HepG2 (cell line): ENCODE measurements at regions not wholly inside any gene's neighbourhood (a gene's known extent, or its start where the extent isn't known, plus 50 kb on each side); places are given as distances from the start of the nearest gene placed in this dataset.
A peak's percentile ranks its signal among the peaks of the same experiment; 100 is the strongest.

Source experiments
- ATAC-seq: fragments of 200-7000 bp; cut with Tn5 transposase; 3 replicates; pipeline ENCODE4 v1.9.1; 2020; ENCODE audit warnings: mild to moderate bottlenecking, moderate library complexity
- BruUV-seq: library from RNA; stranded (reverse); fragments of 400-500 nt; replicated peaks from 2 replicates; lab custom pipeline; 2021; lab: Mats Ljungman, UMichigan
- CTCF ChIA-PET: fragments of 300-600 bp; formaldehyde crosslinking; extraction: SDS; loops from one replicate; lab custom pipeline; 2021; ENCODE audit warnings: low total read pairs, inconsistent platforms, low intra/inter-chr PET ratio; lab: Yijun Ruan, JAX
- POLR2A ChIA-PET: fragments of 350-600 bp; sonication (Branson Sonifier 250); formaldehyde crosslinking; loops from one replicate; lab custom pipeline; 2020; ENCODE audit warnings: antibody characterized with exemption, inconsistent platforms; lab: Yijun Ruan, JAX
- DNase-seq: peaks from one replicate; pipeline ENCODE4 v3.0.0-alpha.2; 2015; ENCODE audit warnings: low spot score
- FAIRE-seq: peaks from 3 replicates; lab custom pipeline; 2011; peaks lifted over from hg19 to GRCh38; lab: Jason Lieb, UNC
- H2AFZ ChIP-seq: one replicate; pipeline ENCODE4 v1.6.1; 2011; ENCODE audit warnings: low read length, inconsistent platforms
- H3K27ac ChIP-seq: fragments of 300-600 bp; 3 replicates; pipeline ENCODE4 v1.8.0; 2011; ENCODE audit warnings: mixed run types, mild to moderate bottlenecking, mixed read lengths, low read length, inconsistent platforms; ENCODE audit not compliant: insufficient read depth; ENCODE audit errors: extremely low read length
- H3K27me3 ChIP-seq, 2 experiments: fragments of 200-600 bp in 1 of 2; 2 replicates in 1 of 2; 3 replicates in 1 of 2; pipeline versions ENCODE4 v1.6.0 to v1.8.0; 2011; ENCODE audit warnings: low read length in 2 of 2, mild to moderate bottlenecking in 2 of 2, moderate library complexity in 2 of 2, inconsistent platforms in 1 of 2; ENCODE audit not compliant: insufficient read depth in 2 of 2, control insufficient read depth in 1 of 2
- H3K36me3 ChIP-seq, 2 experiments: fragments of 200-600 bp in 1 of 2; replicated peaks in 1 of 2; 2 replicates in 1 of 2; 3 replicates in 1 of 2; pipeline versions ENCODE4 v1.5.1 to v1.8.0; 2011; ENCODE audit warnings: low read length in 2 of 2, inconsistent platforms in 1 of 2; ENCODE audit not compliant: insufficient read depth in 2 of 2, control insufficient read depth in 1 of 2
- H3K4me1 ChIP-seq: 2 replicates; pipeline ENCODE4 v1.5.1; 2012; ENCODE audit warnings: low read length, inconsistent platforms; ENCODE audit not compliant: insufficient read depth
- H3K4me2 ChIP-seq: 2 replicates; pipeline ENCODE4 v1.6.0; 2011; ENCODE audit warnings: low read depth, low read length, inconsistent platforms
- H3K4me3 ChIP-seq, 3 experiments: fragments of 200-600 bp in 1 of 3; sonication (generic), shearing (Covaris generic) in 1 of 3; replicated peaks in 1 of 3; 2 replicates each; pipeline ENCODE4 v1.5.1; 2011 to 2016; ENCODE audit warnings: low read length in 3 of 3, inconsistent platforms in 2 of 3, low read depth in 2 of 3, mild to moderate bottlenecking in 2 of 3, control low read depth in 1 of 3, mixed read lengths in 1 of 3; ENCODE audit not compliant: insufficient read depth in 1 of 3
- H3K79me2 ChIP-seq: one replicate; pipeline ENCODE4 v1.6.1; 2011; ENCODE audit warnings: low read length, inconsistent platforms; ENCODE audit not compliant: insufficient read depth
- H3K9ac ChIP-seq: 2 replicates; pipeline ENCODE4 v1.6.0; 2011; ENCODE audit warnings: mild to moderate bottlenecking, low read depth, low read length, inconsistent platforms; ENCODE audit not compliant: insufficient read depth
- H3K9me3 ChIP-seq: 2 replicates; pipeline ENCODE4 v1.5.1; 2012; ENCODE audit warnings: mild to moderate bottlenecking, low read length
- H4K20me1 ChIP-seq: 2 replicates; pipeline ENCODE4 v1.6.0; 2011; ENCODE audit warnings: inconsistent platforms, mild to moderate bottlenecking, low read length, moderate library complexity; ENCODE audit not compliant: insufficient read depth
- MED8 ChIP-seq: sonication (generic); formaldehyde crosslinking; IDR thresholded peaks from 2 replicates; pipeline ENCODE4 v1.8.1; 2023; ENCODE audit warnings: mild to moderate bottlenecking, missing genetic modification reagents; ENCODE audit not compliant: insufficient replicate concordance
- MXD4 ChIP-seq: IDR thresholded peaks from 2 replicates; pipeline ENCODE4 v1.6.1; 2016; ENCODE audit warnings: mild to moderate bottlenecking, missing biosample characterization, missing genetic modification reagents
- NFE2L2 ChIP-seq: fragments of 150-350 bp; IDR thresholded peaks from 2 replicates; pipeline ENCODE4 v1.6.1; 2014; ENCODE audit warnings: low read length
- PAXIP1 ChIP-seq: sonication (generic); formaldehyde crosslinking; conservative IDR thresholded peaks from 2 replicates; pipeline ENCODE4 v1.4.0; 2020; ENCODE audit warnings: mild to moderate bottlenecking, missing genetic modification reagents, moderate library complexity
- PCBP2 ChIP-seq: fragments of 200-400 bp; formaldehyde crosslinking; optimal IDR thresholded peaks from 2 replicates; pipeline ENCODE3; 2018; ENCODE audit warnings: low read length, low read depth; ENCODE audit not compliant: poor library complexity, severe bottlenecking
- POLR2G ChIP-seq: fragments of 200-400 bp; formaldehyde crosslinking; IDR thresholded peaks from 2 replicates; pipeline ENCODE4 v1.6.1; 2018; ENCODE audit warnings: mild to moderate bottlenecking, low read depth, low read length, moderate library complexity
- SALL2 ChIP-seq: sonication (generic); formaldehyde crosslinking; IDR thresholded peaks from 2 replicates; pipeline ENCODE4 v1.8.1; 2023; ENCODE audit warnings: mild to moderate bottlenecking, missing genetic modification reagents, inconsistent platforms
- SOX6 ChIP-seq, 2 experiments: fragments of 450-650 bp in 1 of 2; sonication (generic) in 1 of 2; formaldehyde crosslinking in 1 of 2; IDR thresholded peaks; 2 replicates each; pipeline versions ENCODE4 v1.4.0 to v1.6.1; 2017 to 2020; ENCODE audit warnings: antibody characterized with exemption in 1 of 2, mild to moderate bottlenecking in 1 of 2, missing genetic modification reagents in 1 of 2
- SRSF4 ChIP-seq: fragments of 200-400 bp; formaldehyde crosslinking; IDR thresholded peaks from one replicate; pipeline ENCODE4 v1.6.1; 2018; ENCODE audit warnings: mild to moderate bottlenecking, low read depth, low read length, moderate library complexity; ENCODE audit not compliant: poor library complexity, severe bottlenecking
- ZBTB1 ChIP-seq: sonication (generic); formaldehyde crosslinking; IDR thresholded peaks from 2 replicates; pipeline ENCODE4 v1.4.0; 2020; ENCODE audit warnings: missing genetic modification reagents, borderline replicate concordance
- ZFP36 ChIP-seq: fragments of 150-350 bp; IDR thresholded peaks from 2 replicates; pipeline ENCODE4 v1.6.1; 2018; ENCODE audit warnings: borderline replicate concordance, low read length, low read depth; ENCODE audit not compliant: partially characterized antibody
- ZNF24 ChIP-seq: fragments of 450-650 bp; IDR thresholded peaks from 2 replicates; pipeline ENCODE4 v1.6.1; 2017; ENCODE audit warnings: antibody characterized with exemption, mild to moderate bottlenecking
- ZNF34 ChIP-seq: sonication (generic); formaldehyde crosslinking; IDR thresholded peaks from 2 replicates; pipeline ENCODE4 v1.4.0; 2020; ENCODE audit warnings: mild to moderate bottlenecking, missing genetic modification reagents, borderline replicate concordance
- ZNF775 ChIP-seq: sonication (generic); formaldehyde crosslinking; IDR thresholded peaks from 2 replicates; pipeline ENCODE4 v1.4.0; 2020; ENCODE audit warnings: missing genetic modification reagents, mild to moderate bottlenecking, moderate library complexity, borderline replicate concordance
- in situ Hi-C: cut with HindIII; loops from 2 replicates; pipeline ENCODE4 v1.10.0; 2017; ENCODE audit warnings: low pct_unique_long_range_greater_than_20kb; ENCODE audit not compliant: extremely low pct_ligation_motif_present
- intact Hi-C: fragments of 100-400 bp; cut with micrococcal nuclease; formaldehyde crosslinking; loops from one replicate; pipeline ENCODE4 v1.10.0; 2022; ENCODE audit not compliant: unreplicated experiment

GRCh38 chr6:63456734-63457133, 115.5 kb upstream of the LOC128125822 start:
- Histone ChIP-seq H3K4me3 (no peak overlapping the region), H3K9ac (peak overlapping the region; percentile 33), H3K27ac (peak overlapping the region; percentile 96), H2AFZ (peak overlapping the region; percentile 33), H4K20me1 (no peaks in the 10 kb centered on the region), H3K79me2 (no peaks in the 10 kb centered on the region), H3K36me3 (no peaks in the 10 kb centered on the region), H3K27me3 (no peaks in the 10 kb centered on the region), H3K4me2 (no peak overlapping the region), H3K9me3 (no peaks in the 10 kb centered on the region), H3K4me1 (peaks cover 99% of the 10 kb centered on the region)
- BruUV-seq, result no TSS peak
- no peak for FAIRE-seq
- ChIA-PET CTCF (no interaction called here), POLR2A (interaction anchor here (3.8 kb wide), 1 partner anchor 59 kb away, joined by 38 read pairs; no protein-coding TSS in a partner anchor)
- TF ChIP-seq POLR2G (no peak), ZFP36 (no peak), NFE2L2 (no peak), MXD4 (CRISPR knock-in tag) (no peak), ZNF34 (CRISPR knock-in tag) (0 out of 2 replicates have a peak, but pooled peaks have one; percentile 53), ZNF24 (no peak), ZNF775 (CRISPR knock-in tag) (0 out of 2 replicates have a peak, but pooled peaks have one; percentile 37), PCBP2 (no peak), MED8 (no peak), SALL2 (CRISPR knock-in tag) (0 out of 2 replicates have a peak, but pooled peaks have one; percentile 4), SOX6 (IDR thresholded peaks at IDR 0.05) (no peak), SOX6 (CRISPR knock-in tag; IDR thresholded peaks at IDR 0.05) (0 out of 2 replicates have a peak, but pooled peaks have one; percentile 8), SRSF4 (no peak), PAXIP1 (0 out of 2 replicates have a peak, but pooled peaks have one; percentile 27), ZBTB1 (CRISPR knock-in tag) (no peak)
- intact Hi-C loops (no loop called here), in situ Hi-C loops (loop anchor here (5.0 kb wide), 1 partner anchor 116 kb away; the partner anchor contains the start of genes LOC128125822 and PTP4A1)
- DNase-seq, result no peak
- ATAC-seq, result no peak
